AG10803 (cell line): ENCODE measurements at regions not wholly inside any gene's neighbourhood (a gene's known extent, or its start where the extent isn't known, plus 50 kb on each side); places are given as distances from the start of the nearest gene placed in this dataset.
"Not testable (repeated sequence)": the region's sequence is repeated elsewhere in the genome, so short reads cannot be mapped to it uniquely, and the experiment has no call there.

Source experiments
- DNase-seq: peaks from one replicate; pipeline ENCODE4 v3.0.0; 2010; ENCODE audit warnings: low read depth
- H3K4me3 ChIP-seq: 2 replicates; pipeline ENCODE4 v1.5.1; 2011; ENCODE audit warnings: mild to moderate bottlenecking, low read length, control low read depth
- CTCF ChIP-seq: conservative IDR thresholded peaks from 2 replicates; pipeline ENCODE4 v1.5.1; 2011; ENCODE audit warnings: mild to moderate bottlenecking, low read length, control low read depth, inconsistent platforms

- H3K4me3 ChIP-seq = no peak overlapping the region
- DNase-seq = no peak
- TF ChIP-seq CTCF = no peak
These were observed 1212.8 kb downstream of the DIAPH3 start for GRCh38 chr13:58950911-58951310.

- no peak for DNase-seq
- no peak overlapping the region for H3K4me3 ChIP-seq
These were observed 1210.1 kb downstream of the DIAPH3 start for GRCh38 chr13:58953638-58954037.

GRCh38 chr13:58955546-58956385 is 1208.0 kb downstream of the DIAPH3 start:
- no peak for TF ChIP-seq CTCF
- no peak overlapping the region for H3K4me3 ChIP-seq
- DNase-seq = no peak

More at GRCh38 chr13:58953638-58954037, 1210.1 kb downstream of the DIAPH3 start:
- TF ChIP-seq CTCF = no peak

- DNase-seq, H3K4me3 ChIP-seq: not testable (repeated sequence)
These were observed 1205.6 kb downstream of the DIAPH3 start for GRCh38 chr13:58958097-58958496.

- TF ChIP-seq CTCF = no peak
These were observed 1202.8 kb downstream of the DIAPH3 start for GRCh38 chr13:58960888-58961287.

GRCh38 chr13:58963321-58963720 is 1200.4 kb downstream of the DIAPH3 start:
- no peak for DNase-seq
- TF ChIP-seq CTCF = no peak
- no peak overlapping the region for H3K4me3 ChIP-seq

More at GRCh38 chr13:58960888-58961287, 1202.8 kb downstream of the DIAPH3 start:
- no peak overlapping the region for H3K4me3 ChIP-seq
- DNase-seq = no peak

GRCh38 chr13:58964048-58964447 is 1199.7 kb downstream of the DIAPH3 start:
- no peak for DNase-seq
- H3K4me3 ChIP-seq = no peak overlapping the region
- no peak for TF ChIP-seq CTCF
